ENCODE measurements at regions not wholly inside any gene's neighbourhood (a gene's known extent, or its start where the extent isn't known, plus 50 kb on each side); places are given as distances from the start of the nearest gene placed in this dataset.

GRCh38 chr2:237195396-237196120 lies 109.9 kb downstream of the COPS8 start:
- H2BK12ac ChIP-seq (ENCODE audit: low read length in 2 of 2), result peak overlapping the region; percentile 8 to 51
- H3K9ac ChIP-seq (ENCODE audit: low read length), result peak overlapping the region; percentile 35
- H4K91ac ChIP-seq (ENCODE audit: low read length), result peak overlapping the region; percentile 95
- peak overlapping the region; percentile 65 to 79 for H3K18ac ChIP-seq (ENCODE audit: low read depth in 1 of 2, low read length in 2 of 2)
- H3K4me1 ChIP-seq (ENCODE audit: control insufficient read depth, insufficient read depth, low read depth, low read length), result peaks cover 36% of the 10 kb centered on the region
- no peak overlapping the region for H3K4me2 ChIP-seq (ENCODE audit: low read length, poor library complexity, severe bottlenecking)
- no peaks in the 10 kb centered on the region for H3K27me3 ChIP-seq (ENCODE audit: control insufficient read depth in 1 of 2, insufficient read depth in 1 of 2, low read length in 2 of 2)
- H2BK120ac ChIP-seq (ENCODE audit: low read depth, low read length), result peak overlapping the region; percentile 71
- 49% methylated on average over 10 of the region's 10 CpGs for WGBS
- H4K8ac ChIP-seq (ENCODE audit: low read length), result peak overlapping the region; percentile 42
- no peak overlapping the region for H2AFZ ChIP-seq (ENCODE audit: low read depth, low read length)
- peak overlapping the region; percentile 69 to 86 for H3K4ac ChIP-seq (ENCODE audit: low read depth in 1 of 2, low read length in 2 of 2)
- H3K14ac ChIP-seq (ENCODE audit: low read length in 2 of 2), result no peak overlapping the region
- H2BK5ac ChIP-seq (ENCODE audit: low read depth, low read length, poor library complexity, severe bottlenecking), result no peak overlapping the region
- H3K4me3 ChIP-seq (ENCODE audit: insufficient read depth in 1 of 2, low read depth in 1 of 2, low read length in 2 of 2), result no peak overlapping the region
- no peaks in the 10 kb centered on the region for H3K36me3 ChIP-seq (ENCODE audit: control insufficient read depth in 1 of 2, insufficient read depth in 2 of 2, low read depth in 1 of 2, low read length in 2 of 2)
- no peak overlapping the region for H3K23ac ChIP-seq (ENCODE audit: low read length in 2 of 2)
- H2AK5ac ChIP-seq (ENCODE audit: low read length, severe bottlenecking), result no peak overlapping the region
- H3K27ac ChIP-seq (ENCODE audit: low read length, poor library complexity, severe bottlenecking), result no peak overlapping the region
- no peaks in the 10 kb centered on the region for H3K79me1 ChIP-seq (replicated peaks; ENCODE audit: low read length, poor library complexity, severe bottlenecking)
- peak; percentile 84 for DNase-seq
- H2BK15ac ChIP-seq (ENCODE audit: low read depth, poor library complexity, severe bottlenecking), result no peak overlapping the region
- no peaks in the 10 kb centered on the region for H3K9me3 ChIP-seq (ENCODE audit: control insufficient read depth, low read length)

- H2AK5ac ChIP-seq (ENCODE audit: low read length, severe bottlenecking), result peak overlapping the region; percentile 76
- H3K4ac ChIP-seq (ENCODE audit: low read depth in 1 of 2, low read length in 2 of 2), result peak overlapping the region; percentile 55 to 86
- H3K14ac ChIP-seq (ENCODE audit: low read length in 2 of 2), result peak overlapping the region in 1 of 2 experiments; percentile 93
- H3K23ac ChIP-seq (ENCODE audit: low read length in 2 of 2), result no peak overlapping the region
- no peak overlapping the region for H3K4me3 ChIP-seq (ENCODE audit: insufficient read depth in 1 of 2, low read depth in 1 of 2, low read length in 2 of 2)
- DNase-seq, result peak; percentile 51
- H3K36me3 ChIP-seq (ENCODE audit: control insufficient read depth in 1 of 2, insufficient read depth in 2 of 2, low read depth in 1 of 2, low read length in 2 of 2), result no peaks in the 10 kb centered on the region
- no peak overlapping the region for H2BK5ac ChIP-seq (ENCODE audit: low read depth, low read length, poor library complexity, severe bottlenecking)
- peak overlapping the region; percentile 95 for H4K91ac ChIP-seq (ENCODE audit: low read length)
- H4K8ac ChIP-seq (ENCODE audit: low read length), result peak overlapping the region; percentile 77
- H3K79me1 ChIP-seq (replicated peaks; ENCODE audit: low read length, poor library complexity, severe bottlenecking), result no peaks in the 10 kb centered on the region
- no peak overlapping the region for H3K4me2 ChIP-seq (ENCODE audit: low read length, poor library complexity, severe bottlenecking)
- no peak overlapping the region for H2BK15ac ChIP-seq (ENCODE audit: low read depth, poor library complexity, severe bottlenecking)
- no peaks in the 10 kb centered on the region for H3K27me3 ChIP-seq (ENCODE audit: control insufficient read depth in 1 of 2, insufficient read depth in 1 of 2, low read length in 2 of 2)
- H3K27ac ChIP-seq (ENCODE audit: low read length, poor library complexity, severe bottlenecking), result no peak overlapping the region
- peak overlapping the region; percentile 82 to 94 for H2BK12ac ChIP-seq (ENCODE audit: low read length in 2 of 2)
- H2AFZ ChIP-seq (ENCODE audit: low read depth, low read length), result no peak overlapping the region
- H2BK120ac ChIP-seq (ENCODE audit: low read depth, low read length), result peak overlapping the region; percentile 71
- no peaks in the 10 kb centered on the region for H3K9me3 ChIP-seq (ENCODE audit: control insufficient read depth, low read length)
- H3K9ac ChIP-seq (ENCODE audit: low read length), result peak overlapping the region; percentile 35
- H3K18ac ChIP-seq (ENCODE audit: low read depth in 1 of 2, low read length in 2 of 2), result peak overlapping the region; percentile 25 to 79
- WGBS, result no CpG with 5 or more reads among the region's 1 CpG
- H3K4me1 ChIP-seq (ENCODE audit: control insufficient read depth, insufficient read depth, low read depth, low read length), result peaks cover 42% of the 10 kb centered on the region
Measured at GRCh38 chr2:237196409-237196808, 110.7 kb downstream of the COPS8 start.

- H2BK15ac ChIP-seq (ENCODE audit: low read depth, poor library complexity, severe bottlenecking), result no peak overlapping the region
- H3K14ac ChIP-seq (ENCODE audit: low read length in 2 of 2), result peak overlapping the region in 1 of 2 experiments; percentile 29
- H2AK5ac ChIP-seq (ENCODE audit: low read length, severe bottlenecking), result peak overlapping the region; percentile 10
- H3K4me2 ChIP-seq (ENCODE audit: low read length, poor library complexity, severe bottlenecking), result no peak overlapping the region
- H3K36me3 ChIP-seq (ENCODE audit: control insufficient read depth in 1 of 2, insufficient read depth in 2 of 2, low read depth in 1 of 2, low read length in 2 of 2), result no peaks in the 10 kb centered on the region
- peak overlapping the region; percentile 94 for H4K91ac ChIP-seq (ENCODE audit: low read length)
- H2BK12ac ChIP-seq (ENCODE audit: low read length in 2 of 2), result peak overlapping the region; percentile 86 to 98
- H3K9me3 ChIP-seq (ENCODE audit: control insufficient read depth, low read length), result no peaks in the 10 kb centered on the region
- H4K8ac ChIP-seq (ENCODE audit: low read length), result peak overlapping the region; percentile 91
- H2BK120ac ChIP-seq (ENCODE audit: low read depth, low read length), result peak overlapping the region; percentile 11
- H3K18ac ChIP-seq (ENCODE audit: low read depth in 1 of 2, low read length in 2 of 2), result peak overlapping the region; percentile 67 to 68
- H3K27me3 ChIP-seq (ENCODE audit: control insufficient read depth in 1 of 2, insufficient read depth in 1 of 2, low read length in 2 of 2), result no peaks in the 10 kb centered on the region
- no peak overlapping the region for H2BK5ac ChIP-seq (ENCODE audit: low read depth, low read length, poor library complexity, severe bottlenecking)
- 60% methylated on average over 6 of the region's 6 CpGs for WGBS
- H3K27ac ChIP-seq (ENCODE audit: low read length, poor library complexity, severe bottlenecking), result no peak overlapping the region
- DNase-seq, result peak; percentile 83
- H3K9ac ChIP-seq (ENCODE audit: low read length), result peak overlapping the region; percentile 35
- H3K4me1 ChIP-seq (ENCODE audit: control insufficient read depth, insufficient read depth, low read depth, low read length), result peaks cover 45% of the 10 kb centered on the region
- no peak overlapping the region for H3K4me3 ChIP-seq (ENCODE audit: insufficient read depth in 1 of 2, low read depth in 1 of 2, low read length in 2 of 2)
- no peaks in the 10 kb centered on the region for H3K79me1 ChIP-seq (replicated peaks; ENCODE audit: low read length, poor library complexity, severe bottlenecking)
- no peak overlapping the region for H3K23ac ChIP-seq (ENCODE audit: low read length in 2 of 2)
- H3K4ac ChIP-seq (ENCODE audit: low read depth in 1 of 2, low read length in 2 of 2), result peak overlapping the region; percentile 55 to 69
- no peak overlapping the region for H2AFZ ChIP-seq (ENCODE audit: low read depth, low read length)
Measured at GRCh38 chr2:237196866-237197618, 111.4 kb downstream of the COPS8 start.
